Loucy (cell line): ENCODE measurements at regions not wholly inside any gene's neighbourhood (a gene's known extent, or its start where the extent isn't known, plus 50 kb on each side); places are given as distances from the start of the nearest gene placed in this dataset.

ENCODE experiments used
- H2AFZ ChIP-seq: fragments of 200-600 bp; sonication (generic); 2 replicates; pipeline ENCODE4 v1.6.0; 2016; ENCODE audit warnings: antibody characterized with exemption, mild to moderate bottlenecking, low read length, moderate library complexity
- H3F3A ChIP-seq: fragments of 200-600 bp; 2 replicates; pipeline ENCODE4 v1.6.0; 2016; ENCODE audit warnings: antibody characterized with exemption, low read depth, mild to moderate bottlenecking
- H3K27me3 ChIP-seq: fragments of 200-600 bp; sonication (generic); 2 replicates; pipeline ENCODE4 v1.6.1; 2014; ENCODE audit warnings: low read length, mild to moderate bottlenecking; ENCODE audit not compliant: insufficient read depth, poor library complexity, severe bottlenecking
- H3K36me3 ChIP-seq: fragments of 200-600 bp; sonication (generic); 2 replicates; pipeline ENCODE4 v1.6.1; 2016; ENCODE audit warnings: low read length; ENCODE audit not compliant: insufficient read depth
- H3K4me1 ChIP-seq: fragments of 200-600 bp; sonication (generic); 2 replicates; pipeline ENCODE4 v1.5.1; 2014; ENCODE audit warnings: low read length, mild to moderate bottlenecking; ENCODE audit not compliant: insufficient read depth, poor library complexity, severe bottlenecking
- H3K4me2 ChIP-seq: fragments of 200-600 bp; sonication (generic); 2 replicates; pipeline ENCODE4 v1.6.0; 2014; ENCODE audit warnings: antibody characterized with exemption, low read length, low read depth, mild to moderate bottlenecking; ENCODE audit not compliant: poor library complexity, severe bottlenecking
- H3K4me3 ChIP-seq: fragments of 200-600 bp; sonication (generic); 2 replicates; pipeline ENCODE4 v1.5.1; 2014; ENCODE audit warnings: low read length, mild to moderate bottlenecking, mixed read lengths; ENCODE audit not compliant: poor library complexity, severe bottlenecking
- H3K79me2 ChIP-seq: fragments of 200-600 bp; sonication (generic); 2 replicates; pipeline ENCODE4 v1.6.1; 2014; ENCODE audit warnings: low read length; ENCODE audit not compliant: insufficient read depth
- H3K9ac ChIP-seq: fragments of 200-600 bp; sonication (generic); 2 replicates; pipeline ENCODE4 v1.6.0; 2014; ENCODE audit warnings: mild to moderate bottlenecking, low read depth, low read length, moderate library complexity; ENCODE audit not compliant: poor library complexity, severe bottlenecking
- H3K9me2 ChIP-seq: fragments of 200-600 bp; sonication (generic); replicated peaks from 2 replicates; pipeline ENCODE4 v1.6.1; 2016; ENCODE audit warnings: low read depth, low read length, mixed read lengths
- H3K9me3 ChIP-seq: fragments of 200-600 bp; sonication (generic); 2 replicates; pipeline ENCODE4 v1.6.1; 2014; ENCODE audit warnings: mild to moderate bottlenecking, antibody characterized with exemption, low read length, low read depth; ENCODE audit not compliant: insufficient read depth
- H4K20me1 ChIP-seq: fragments of 200-600 bp; sonication (generic); 2 replicates; pipeline ENCODE4 v1.6.0; 2014; ENCODE audit warnings: antibody characterized with exemption, low read length, mild to moderate bottlenecking; ENCODE audit not compliant: insufficient read depth, poor library complexity, severe bottlenecking
- EZH2phosphoT487 ChIP-seq: fragments of 200-600 bp; IDR thresholded peaks from 2 replicates; pipeline ENCODE4 v1.6.1; 2018; ENCODE audit warnings: antibody characterized with exemption, mild to moderate bottlenecking, moderate library complexity, borderline replicate concordance
- TF ChIP-seq, protein P1 (sequence below): fragments of 200-600 bp; sonication (generic); conservative IDR thresholded peaks from 2 replicates; pipeline ENCODE4 v1.5.1; 2014; ENCODE audit warnings: mild to moderate bottlenecking, antibody characterized with exemption, low read length

DNA sequence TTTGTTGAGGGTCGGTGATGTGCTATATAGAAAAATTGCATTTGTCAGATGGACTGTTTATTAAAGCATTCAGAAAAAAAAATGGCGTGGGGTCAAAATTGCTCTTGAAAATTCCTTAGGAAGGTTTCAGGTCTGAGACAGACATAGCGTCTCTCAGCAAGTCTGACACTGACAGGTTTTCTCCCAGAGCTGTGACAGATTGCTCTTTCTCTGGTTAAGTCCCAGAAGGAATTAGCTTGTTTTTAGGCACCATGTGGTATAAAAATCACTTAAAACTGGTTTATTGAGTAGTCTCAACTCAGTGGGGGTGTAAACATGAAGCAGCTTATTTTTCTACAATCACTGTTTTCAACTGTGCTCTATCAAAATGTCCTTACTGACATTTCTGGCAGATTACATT is 1379.8 kb downstream of the MAT2B start:
- no peak overlapping the region for H3K9ac ChIP-seq
- H3K4me3 ChIP-seq: no peak overlapping the region
- TF ChIP-seq, protein P1, sequence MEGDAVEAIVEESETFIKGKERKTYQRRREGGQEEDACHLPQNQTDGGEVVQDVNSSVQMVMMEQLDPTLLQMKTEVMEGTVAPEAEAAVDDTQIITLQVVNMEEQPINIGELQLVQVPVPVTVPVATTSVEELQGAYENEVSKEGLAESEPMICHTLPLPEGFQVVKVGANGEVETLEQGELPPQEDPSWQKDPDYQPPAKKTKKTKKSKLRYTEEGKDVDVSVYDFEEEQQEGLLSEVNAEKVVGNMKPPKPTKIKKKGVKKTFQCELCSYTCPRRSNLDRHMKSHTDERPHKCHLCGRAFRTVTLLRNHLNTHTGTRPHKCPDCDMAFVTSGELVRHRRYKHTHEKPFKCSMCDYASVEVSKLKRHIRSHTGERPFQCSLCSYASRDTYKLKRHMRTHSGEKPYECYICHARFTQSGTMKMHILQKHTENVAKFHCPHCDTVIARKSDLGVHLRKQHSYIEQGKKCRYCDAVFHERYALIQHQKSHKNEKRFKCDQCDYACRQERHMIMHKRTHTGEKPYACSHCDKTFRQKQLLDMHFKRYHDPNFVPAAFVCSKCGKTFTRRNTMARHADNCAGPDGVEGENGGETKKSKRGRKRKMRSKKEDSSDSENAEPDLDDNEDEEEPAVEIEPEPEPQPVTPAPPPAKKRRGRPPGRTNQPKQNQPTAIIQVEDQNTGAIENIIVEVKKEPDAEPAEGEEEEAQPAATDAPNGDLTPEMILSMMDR: no peak
- TF ChIP-seq EZH2phosphoT487: no peak
- H3K4me2 ChIP-seq: no peak overlapping the region
- no peaks in the 10 kb centered on the region for H4K20me1 ChIP-seq
- no peaks in the 10 kb centered on the region for H3K9me3 ChIP-seq
- no peaks in the 10 kb centered on the region for H3K4me1 ChIP-seq
- no peak overlapping the region for H2AFZ ChIP-seq
- no peaks in the 10 kb centered on the region for H3K9me2 ChIP-seq
- no peaks in the 10 kb centered on the region for H3K79me2 ChIP-seq
- H3K36me3 ChIP-seq: no peaks in the 10 kb centered on the region
- H3F3A ChIP-seq: no peaks in the 10 kb centered on the region
- no peaks in the 10 kb centered on the region for H3K27me3 ChIP-seq

DNA sequence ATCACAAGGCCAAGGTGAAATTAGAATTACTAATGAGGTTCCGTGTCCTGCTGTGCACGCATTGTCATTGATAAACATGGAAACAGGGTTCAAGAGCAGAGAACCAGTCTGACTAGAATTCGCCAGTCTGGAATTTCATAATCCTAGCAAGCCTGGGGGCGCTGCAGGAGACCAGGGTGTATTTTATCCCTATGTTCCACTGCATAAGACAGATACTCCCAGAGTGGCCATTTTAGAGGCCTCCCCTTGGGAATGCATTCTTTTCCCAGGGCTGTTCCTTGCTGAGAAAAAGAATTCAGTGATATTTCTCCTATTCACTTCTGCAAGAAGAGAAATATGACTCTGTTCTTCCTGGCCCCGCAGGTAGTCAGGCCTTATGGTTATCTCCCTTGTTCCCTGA is 1387.7 kb downstream of the MAT2B start:
- no peak overlapping the region for H3K4me3 ChIP-seq
- no peaks in the 10 kb centered on the region for H3K36me3 ChIP-seq
- no peaks in the 10 kb centered on the region for H3K9me3 ChIP-seq
- H3K9ac ChIP-seq: no peak overlapping the region
- H3K4me1 ChIP-seq: no peaks in the 10 kb centered on the region
- no peak overlapping the region for H2AFZ ChIP-seq
- no peaks in the 10 kb centered on the region for H3K79me2 ChIP-seq
- no peaks in the 10 kb centered on the region for H4K20me1 ChIP-seq
- no peak overlapping the region for H3K4me2 ChIP-seq
- no peaks in the 10 kb centered on the region for H3F3A ChIP-seq
- no peak for TF ChIP-seq EZH2phosphoT487
- H3K9me2 ChIP-seq: no peaks in the 10 kb centered on the region
- no peaks in the 10 kb centered on the region for H3K27me3 ChIP-seq

DNA sequence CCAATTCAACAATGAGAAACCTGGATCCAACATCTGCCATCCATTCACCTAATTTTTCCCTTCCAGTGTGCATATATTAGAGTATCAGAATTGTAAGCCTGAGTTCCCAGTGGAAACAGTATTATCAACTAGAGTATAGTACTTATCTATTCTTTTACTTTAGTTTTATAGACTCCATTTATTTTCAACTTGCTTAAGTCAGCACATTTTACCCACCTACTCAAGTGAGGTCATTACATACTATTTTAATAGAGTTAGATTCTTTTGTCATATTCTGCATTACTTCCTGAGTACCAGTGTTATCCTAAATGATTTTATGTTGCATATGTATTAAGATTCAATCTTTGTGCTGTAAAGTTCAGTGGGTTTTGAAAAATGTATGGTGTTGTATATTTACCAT is 1393.3 kb downstream of the MAT2B start:
- no peaks in the 10 kb centered on the region for H3K9me3 ChIP-seq

DNA sequence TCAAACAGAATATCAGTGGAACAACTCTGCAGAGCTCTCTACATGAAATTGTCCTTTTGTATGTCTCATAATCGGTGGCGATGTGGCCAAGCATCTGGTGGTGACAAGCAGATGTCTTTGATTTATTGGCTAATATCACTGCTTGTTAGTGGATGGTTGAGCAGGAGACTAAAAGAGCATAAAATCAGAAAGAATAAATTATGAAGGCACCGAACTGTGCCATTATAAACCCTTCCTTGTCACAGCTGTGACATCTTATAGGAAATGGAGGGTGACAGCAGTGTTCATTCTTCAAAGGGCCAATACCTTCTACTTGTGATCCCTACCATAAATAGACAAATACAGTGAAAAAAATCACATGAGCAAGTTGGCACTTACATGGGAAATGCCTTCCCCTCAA is 1404.3 kb downstream of the MAT2B start:
- H3K9ac ChIP-seq: no peak overlapping the region
- H3K4me1 ChIP-seq: no peaks in the 10 kb centered on the region
- no peaks in the 10 kb centered on the region for H3F3A ChIP-seq
- H3K36me3 ChIP-seq: no peaks in the 10 kb centered on the region
- H3K27me3 ChIP-seq: no peaks in the 10 kb centered on the region
- H4K20me1 ChIP-seq: no peaks in the 10 kb centered on the region
- H3K9me3 ChIP-seq: no peaks in the 10 kb centered on the region
- no peak for TF ChIP-seq EZH2phosphoT487
- TF ChIP-seq, protein P1: no peak
- no peaks in the 10 kb centered on the region for H3K9me2 ChIP-seq
- no peak overlapping the region for H3K4me3 ChIP-seq
- no peak overlapping the region for H3K4me2 ChIP-seq
- H2AFZ ChIP-seq: no peak overlapping the region
- no peaks in the 10 kb centered on the region for H3K79me2 ChIP-seq

More for the DNA sequence above, 1393.3 kb downstream of the MAT2B start:
- H3K9me2 ChIP-seq: no peaks in the 10 kb centered on the region
- H3K36me3 ChIP-seq: no peaks in the 10 kb centered on the region
- TF ChIP-seq, protein P1: no peak
- TF ChIP-seq EZH2phosphoT487: no peak
- H3K27me3 ChIP-seq: no peaks in the 10 kb centered on the region
- H3K4me2 ChIP-seq: no peak overlapping the region
- no peak overlapping the region for H3K4me3 ChIP-seq
- no peaks in the 10 kb centered on the region for H3K79me2 ChIP-seq
- H3F3A ChIP-seq: no peaks in the 10 kb centered on the region
- no peaks in the 10 kb centered on the region for H3K4me1 ChIP-seq
- no peak overlapping the region for H3K9ac ChIP-seq
- no peaks in the 10 kb centered on the region for H4K20me1 ChIP-seq
- no peak overlapping the region for H2AFZ ChIP-seq
